Testis (tissue), 2 donors: ENCODE measurements at regions not wholly inside any gene's neighbourhood (a gene's known extent, or its start where the extent isn't known, plus 50 kb on each side); places are given as distances from the start of the nearest gene placed in this dataset.

Experiments
- DNase-seq: peaks from one replicate; pipeline ENCODE4 v3.0.0-alpha.2; 2019
- H3K27ac ChIP-seq, 2 donors: fragments of 200-600 bp; sonication (generic); one replicate each; pipeline ENCODE4 v1.5.1; 2019
- H3K27me3 ChIP-seq: fragments of 200-600 bp; sonication (generic); one replicate; pipeline ENCODE4 v1.5.1; 2019
- H3K36me3 ChIP-seq: fragments of 200-600 bp; sonication (generic); one replicate; pipeline ENCODE4 v1.5.1; 2017; ENCODE audit warnings: low read depth; ENCODE audit errors: missing control alignments
- H3K4me1 ChIP-seq: fragments of 200-600 bp; sonication (generic); one replicate; pipeline ENCODE4 v1.5.1; 2019
- H3K4me3 ChIP-seq, 2 donors: fragments of 200-600 bp; sonication (generic); one replicate each; pipeline ENCODE4 v1.5.1; 2017 to 2019
- H3K9me3 ChIP-seq: fragments of 200-600 bp; sonication (generic); one replicate; pipeline ENCODE4 v1.5.1; 2017
- POLR2A ChIP-seq: fragments of 450-650 bp; IDR thresholded peaks from one replicate; pipeline ENCODE4 v1.6.1; 2017; ENCODE audit warnings: antibody characterized with exemption, mild to moderate bottlenecking, moderate library complexity
- WGBS, 2 donors: methylation state at CpG; one replicate each; pipeline ENCODE4 v1.1.5; 2018; 5-methylcytosine and 5-hydroxymethylcytosine counted together
- intact Hi-C: fragments of 100-400 bp; cut with DNase I; formaldehyde crosslinking; loops from one replicate; pipeline ENCODE4 v1.15.1; 2023; ENCODE audit warnings: low total_unique reads
- TF ChIP-seq, protein P1 (sequence below), 3 experiments: fragments of 450-650 bp in 2 of 3; fragments of 200-600 bp in 1 of 3; sonication (generic) in 1 of 3; IDR thresholded peaks; one replicate each; pipeline ENCODE4 v1.5.1; 2016 to 2019; ENCODE audit warnings: antibody characterized with exemption in 3 of 3, mild to moderate bottlenecking in 2 of 3, moderate library complexity in 1 of 3

DNA sequence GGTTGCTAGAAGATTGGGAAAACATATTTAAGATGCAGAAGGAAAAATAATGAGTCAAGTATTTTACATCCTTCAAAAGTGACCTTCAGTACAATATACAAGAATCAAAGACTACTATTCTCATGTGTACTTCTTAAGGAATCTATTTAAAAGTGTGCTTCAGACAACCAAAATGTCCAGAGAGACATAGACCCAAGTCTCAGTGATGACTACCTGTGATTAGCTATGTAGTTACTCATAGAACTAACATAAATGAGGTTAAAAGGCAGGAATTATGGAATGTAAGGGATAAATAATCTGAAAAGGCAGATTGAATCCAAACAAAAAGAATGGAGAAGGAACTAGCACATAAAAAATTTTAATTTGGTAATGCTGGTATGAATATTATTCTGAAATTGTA lies 634.7 kb upstream of the FAM241A start:
- no peak for TF ChIP-seq POLR2A
- TF ChIP-seq, protein P1, sequence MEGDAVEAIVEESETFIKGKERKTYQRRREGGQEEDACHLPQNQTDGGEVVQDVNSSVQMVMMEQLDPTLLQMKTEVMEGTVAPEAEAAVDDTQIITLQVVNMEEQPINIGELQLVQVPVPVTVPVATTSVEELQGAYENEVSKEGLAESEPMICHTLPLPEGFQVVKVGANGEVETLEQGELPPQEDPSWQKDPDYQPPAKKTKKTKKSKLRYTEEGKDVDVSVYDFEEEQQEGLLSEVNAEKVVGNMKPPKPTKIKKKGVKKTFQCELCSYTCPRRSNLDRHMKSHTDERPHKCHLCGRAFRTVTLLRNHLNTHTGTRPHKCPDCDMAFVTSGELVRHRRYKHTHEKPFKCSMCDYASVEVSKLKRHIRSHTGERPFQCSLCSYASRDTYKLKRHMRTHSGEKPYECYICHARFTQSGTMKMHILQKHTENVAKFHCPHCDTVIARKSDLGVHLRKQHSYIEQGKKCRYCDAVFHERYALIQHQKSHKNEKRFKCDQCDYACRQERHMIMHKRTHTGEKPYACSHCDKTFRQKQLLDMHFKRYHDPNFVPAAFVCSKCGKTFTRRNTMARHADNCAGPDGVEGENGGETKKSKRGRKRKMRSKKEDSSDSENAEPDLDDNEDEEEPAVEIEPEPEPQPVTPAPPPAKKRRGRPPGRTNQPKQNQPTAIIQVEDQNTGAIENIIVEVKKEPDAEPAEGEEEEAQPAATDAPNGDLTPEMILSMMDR (IDR thresholded peaks at IDR 0.05): no peak
- no peaks in the 10 kb centered on the region for H3K36me3 ChIP-seq
- no peaks in the 10 kb centered on the region for H3K4me1 ChIP-seq
- no peak overlapping the region for H3K4me3 ChIP-seq
- H3K27me3 ChIP-seq: no peaks in the 10 kb centered on the region
- no peak for DNase-seq
- H3K9me3 ChIP-seq: no peaks in the 10 kb centered on the region
- no peak overlapping the region for H3K27ac ChIP-seq
- intact Hi-C loops: no loop called here

GRCh38 chr4:111512081-111512783 lies 633.0 kb upstream of the FAM241A start:
- Histone ChIP-seq H3K4me1 (no peaks in the 10 kb centered on the region), H3K36me3 (no peaks in the 10 kb centered on the region), H3K27me3 (no peaks in the 10 kb centered on the region), H3K4me3 (no peak overlapping the region), H3K9me3 (no peaks in the 10 kb centered on the region), H3K27ac (no peak overlapping the region)
- DNase-seq: no peak
- TF ChIP-seq, protein P1 (IDR thresholded peaks at IDR 0.05): no peak
- no peak for TF ChIP-seq POLR2A
- intact Hi-C loops: no loop called here
- WGBS, 2 donors: 85 to 86% methylated on average over 5 of the region's 5 CpGs

GRCh38 chr4:111519683-111520082 lies 625.6 kb upstream of the FAM241A start:
- TF ChIP-seq, protein P1 (IDR thresholded peaks at IDR 0.05): no peak
- TF ChIP-seq POLR2A: no peak
- WGBS, 2 donors: 66 to 81% methylated on average over 5 of the region's 5 CpGs
- intact Hi-C loops: no loop called here

DNA sequence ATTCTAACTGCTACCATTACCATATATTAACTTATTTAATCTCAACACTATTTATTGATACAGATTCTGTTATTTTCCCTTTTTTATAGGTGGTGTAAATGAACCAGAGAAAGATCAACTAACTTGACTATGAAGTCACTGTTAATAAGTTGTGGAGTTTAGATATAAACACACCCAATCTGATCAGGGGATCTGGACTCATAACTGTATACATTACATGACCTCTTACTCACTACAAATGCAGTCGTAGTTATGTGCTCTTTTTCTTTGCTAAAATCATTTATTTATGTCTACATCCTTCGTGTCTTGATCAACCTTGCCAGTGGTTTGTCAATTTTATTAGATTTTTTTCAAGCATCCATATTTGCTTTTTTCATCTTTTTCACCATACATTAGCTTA lies 614.8 kb upstream of the FAM241A start:
- Histone ChIP-seq H3K36me3 (no peaks in the 10 kb centered on the region), H3K9me3 (no peaks in the 10 kb centered on the region), H3K4me1 (no peaks in the 10 kb centered on the region), H3K27ac (no peak overlapping the region), H3K4me3 (no peak overlapping the region), H3K27me3 (no peaks in the 10 kb centered on the region)
- intact Hi-C loops: no loop called here
- no peak for TF ChIP-seq POLR2A
- TF ChIP-seq, protein P1 (IDR thresholded peaks at IDR 0.05): no peak
- DNase-seq: no peak
- WGBS, 2 donors: 83 to 84% methylated on average over 2 of the region's 2 CpGs

More at GRCh38 chr4:111519683-111520082, 625.6 kb upstream of the FAM241A start:
- no peak for DNase-seq
- Histone ChIP-seq H3K27me3 (no peaks in the 10 kb centered on the region), H3K9me3 (no peaks in the 10 kb centered on the region), H3K4me3 (no peak overlapping the region), H3K27ac (no peak overlapping the region), H3K4me1 (no peaks in the 10 kb centered on the region), H3K36me3 (no peaks in the 10 kb centered on the region)

DNA sequence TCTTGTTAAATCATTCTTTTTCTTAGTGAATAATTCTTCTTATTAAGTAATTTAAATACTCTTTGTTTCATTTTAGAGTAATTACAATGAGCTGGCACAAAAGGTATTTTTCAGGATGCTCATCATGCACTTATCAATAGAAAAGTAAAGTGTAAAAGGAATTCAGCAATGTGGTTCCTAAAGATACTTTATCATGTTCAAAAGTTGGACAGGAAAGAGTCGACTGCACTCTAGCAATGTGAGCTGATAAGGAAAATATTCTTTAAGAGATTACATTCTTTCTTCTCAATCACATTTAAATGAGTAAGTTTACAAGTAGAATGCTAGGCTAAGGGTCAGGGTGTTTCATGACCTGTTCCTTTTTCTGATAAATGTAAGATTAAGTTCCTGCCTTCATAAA lies 609.5 kb upstream of the FAM241A start:
- Histone ChIP-seq H3K36me3 (no peaks in the 10 kb centered on the region), H3K4me3 (no peak overlapping the region), H3K27me3 (no peaks in the 10 kb centered on the region), H3K27ac (no peak overlapping the region), H3K4me1 (no peaks in the 10 kb centered on the region), H3K9me3 (no peaks in the 10 kb centered on the region)
- 26 to 33% methylated on average over 1 of the region's 1 CpG for WGBS, 2 donors
- no peak for TF ChIP-seq POLR2A
- TF ChIP-seq, protein P1 (IDR thresholded peaks at IDR 0.05): no peak
- DNase-seq: no peak
- intact Hi-C loops: no loop called here
